ENCODE measurements at regions not wholly inside any gene's neighbourhood (a gene's known extent, or its start where the extent isn't known, plus 50 kb on each side); places are given as distances from the start of the nearest gene placed in this dataset.
A peak's percentile ranks its signal among the peaks of the same experiment; 100 is the strongest.

DNA sequence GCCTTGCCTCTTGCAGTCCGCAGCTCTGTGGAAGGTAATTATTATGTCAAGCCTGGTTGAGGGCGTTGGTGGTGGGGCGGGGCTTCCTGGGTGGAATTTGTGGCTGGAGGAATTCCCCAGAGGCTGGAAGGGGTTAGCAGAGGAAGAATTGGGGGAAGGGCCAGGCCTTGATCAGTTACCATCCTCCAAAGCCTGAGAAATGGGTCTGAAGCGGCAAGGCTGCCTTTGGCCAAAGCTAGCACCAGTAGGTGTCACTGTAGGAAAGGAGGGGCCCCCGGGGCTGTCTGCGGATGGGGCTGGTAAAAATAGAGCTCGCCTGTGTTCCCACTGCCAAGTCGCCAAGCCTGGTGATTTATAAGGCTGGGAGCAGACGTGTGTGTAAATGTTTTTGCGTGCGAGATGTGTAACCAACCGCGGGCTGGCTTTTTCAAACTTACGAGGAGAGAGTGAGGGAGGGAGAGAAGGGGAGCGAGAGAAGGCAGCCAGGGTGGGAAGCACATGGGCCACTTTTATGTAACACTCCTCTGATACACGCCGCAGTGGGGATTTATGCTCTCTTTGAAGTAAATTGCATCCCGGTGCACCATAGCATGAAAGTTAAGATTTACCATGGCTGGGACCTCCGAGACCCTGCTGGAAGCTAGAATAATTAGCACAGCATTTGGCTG lies 367.0 kb downstream of the BCOR start:
- Histone ChIP-seq H3K9me2 (no peaks in the 10 kb centered on the region), H3K4me3 (ENCODE audit: low read depth in 2 of 2, low read length in 1 of 2) (no peak overlapping the region; a peak in 1 of 4 replicates), H2AFZ (ENCODE audit: low read depth) (no peak overlapping the region), H3K9ac (no peak overlapping the region), H3K9me3 (no peaks in the 10 kb centered on the region), H3K4me2 (peak overlapping the region; percentile 37; the same call in 1 of the 2 replicates), H3K79me2 (ENCODE audit: insufficient read depth) (no peaks in the 10 kb centered on the region), H3K27me3 (ENCODE audit: insufficient read depth) (peaks cover 10% of the 10 kb centered on the region; the same call in 1 of the 2 replicates), H3K27ac (ENCODE audit: low read depth in 2 of 2, low read length in 1 of 2) (peak overlapping the region; percentile 20 to 97; a peak in 3 of 4 replicates), H3K36me3 (replicated peaks in 1 of 2; ENCODE audit: control insufficient read depth in 1 of 2, insufficient read depth in 2 of 2, low read length in 1 of 2) (no peaks in the 10 kb centered on the region), H3F3A (replicated peaks; ENCODE audit: insufficient read depth) (peaks cover 1% of the 10 kb centered on the region), H3K4me1 (ENCODE audit: control insufficient read depth in 1 of 2, insufficient read depth in 2 of 2, low read depth in 1 of 2, low read length in 1 of 2) (peaks cover 0 to 63% of the 10 kb centered on the region in 2 experiments; a peak in 2 of 4 replicates), H4K20me1 (ENCODE audit: insufficient read depth) (no peaks in the 10 kb centered on the region)
- ChIA-PET CTCF (interaction anchor here (0.6 to 2.8 kb wide), 19 partner anchors 10 to 925 kb away, joined by 3 to 17 read pairs (median 4); no protein-coding TSS in a partner anchor), POLR2A (interaction anchor here (0.5 to 1.6 kb wide), 12 partner anchors 14 to 755 kb away, joined by 3 to 8 read pairs (median 4); no protein-coding TSS in a partner anchor)
- peak; percentile 63 for DNase-seq
- TF ChIP-seq, protein P1, sequence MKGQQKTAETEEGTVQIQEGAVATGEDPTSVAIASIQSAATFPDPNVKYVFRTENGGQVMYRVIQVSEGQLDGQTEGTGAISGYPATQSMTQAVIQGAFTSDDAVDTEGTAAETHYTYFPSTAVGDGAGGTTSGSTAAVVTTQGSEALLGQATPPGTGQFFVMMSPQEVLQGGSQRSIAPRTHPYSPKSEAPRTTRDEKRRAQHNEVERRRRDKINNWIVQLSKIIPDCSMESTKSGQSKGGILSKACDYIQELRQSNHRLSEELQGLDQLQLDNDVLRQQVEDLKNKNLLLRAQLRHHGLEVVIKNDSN (IDR thresholded peaks at IDR 0.05; ENCODE audit: borderline replicate concordance, low read depth): no peak
- TF ChIP-seq EZH2phosphoT487 (IDR thresholded peaks at IDR 0.05; ENCODE audit: borderline replicate concordance, low read depth) (no peak), RAD21 (IDR thresholded peaks at IDR 0.05; ENCODE audit: low read length) (peak; percentile 78), MXI1 (IDR thresholded peaks at IDR 0.05; ENCODE audit: low read depth, low read length) (peak; percentile 13; the same call in 1 of the 2 replicates), SMC3 (IDR thresholded peaks at IDR 0.05; ENCODE audit: low read depth, low read length) (peak; percentile 64), FOSL2 (IDR thresholded peaks at IDR 0.05; ENCODE audit: borderline replicate concordance, low read depth) (no peak), JUND (IDR thresholded peaks at IDR 0.05) (no peak), GATA2 (CRISPR knock-in tag; IDR thresholded peaks at IDR 0.05) (no peak; the same call in 1 of the 2 replicates), FOXM1 (IDR thresholded peaks at IDR 0.05; ENCODE audit: low read depth) (no peak), POLR2AphosphoS5 (IDR thresholded peaks at IDR 0.05; ENCODE audit: low read depth, low read length) (no peak), MEF2A (IDR thresholded peaks at IDR 0.05; ENCODE audit: borderline replicate concordance, low read depth) (0 out of 2 replicates have a peak, but pooled peaks have one; percentile 16), TAF1 (IDR thresholded peaks at IDR 0.05; ENCODE audit: borderline replicate concordance, low read depth, low read length) (no peak)
- TF ChIP-seq, protein P2, sequence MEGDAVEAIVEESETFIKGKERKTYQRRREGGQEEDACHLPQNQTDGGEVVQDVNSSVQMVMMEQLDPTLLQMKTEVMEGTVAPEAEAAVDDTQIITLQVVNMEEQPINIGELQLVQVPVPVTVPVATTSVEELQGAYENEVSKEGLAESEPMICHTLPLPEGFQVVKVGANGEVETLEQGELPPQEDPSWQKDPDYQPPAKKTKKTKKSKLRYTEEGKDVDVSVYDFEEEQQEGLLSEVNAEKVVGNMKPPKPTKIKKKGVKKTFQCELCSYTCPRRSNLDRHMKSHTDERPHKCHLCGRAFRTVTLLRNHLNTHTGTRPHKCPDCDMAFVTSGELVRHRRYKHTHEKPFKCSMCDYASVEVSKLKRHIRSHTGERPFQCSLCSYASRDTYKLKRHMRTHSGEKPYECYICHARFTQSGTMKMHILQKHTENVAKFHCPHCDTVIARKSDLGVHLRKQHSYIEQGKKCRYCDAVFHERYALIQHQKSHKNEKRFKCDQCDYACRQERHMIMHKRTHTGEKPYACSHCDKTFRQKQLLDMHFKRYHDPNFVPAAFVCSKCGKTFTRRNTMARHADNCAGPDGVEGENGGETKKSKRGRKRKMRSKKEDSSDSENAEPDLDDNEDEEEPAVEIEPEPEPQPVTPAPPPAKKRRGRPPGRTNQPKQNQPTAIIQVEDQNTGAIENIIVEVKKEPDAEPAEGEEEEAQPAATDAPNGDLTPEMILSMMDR (IDR thresholded peaks at IDR 0.05): peak; percentile 72
- TF ChIP-seq, protein P3, sequence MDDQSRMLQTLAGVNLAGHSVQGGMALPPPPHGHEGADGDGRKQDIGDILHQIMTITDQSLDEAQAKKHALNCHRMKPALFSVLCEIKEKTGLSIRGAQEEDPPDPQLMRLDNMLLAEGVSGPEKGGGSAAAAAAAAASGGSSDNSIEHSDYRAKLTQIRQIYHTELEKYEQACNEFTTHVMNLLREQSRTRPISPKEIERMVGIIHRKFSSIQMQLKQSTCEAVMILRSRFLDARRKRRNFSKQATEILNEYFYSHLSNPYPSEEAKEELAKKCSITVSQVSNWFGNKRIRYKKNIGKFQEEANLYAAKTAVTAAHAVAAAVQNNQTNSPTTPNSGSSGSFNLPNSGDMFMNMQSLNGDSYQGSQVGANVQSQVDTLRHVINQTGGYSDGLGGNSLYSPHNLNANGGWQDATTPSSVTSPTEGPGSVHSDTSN (IDR thresholded peaks at IDR 0.05): peak; percentile 69
- TF ChIP-seq, protein P4, sequence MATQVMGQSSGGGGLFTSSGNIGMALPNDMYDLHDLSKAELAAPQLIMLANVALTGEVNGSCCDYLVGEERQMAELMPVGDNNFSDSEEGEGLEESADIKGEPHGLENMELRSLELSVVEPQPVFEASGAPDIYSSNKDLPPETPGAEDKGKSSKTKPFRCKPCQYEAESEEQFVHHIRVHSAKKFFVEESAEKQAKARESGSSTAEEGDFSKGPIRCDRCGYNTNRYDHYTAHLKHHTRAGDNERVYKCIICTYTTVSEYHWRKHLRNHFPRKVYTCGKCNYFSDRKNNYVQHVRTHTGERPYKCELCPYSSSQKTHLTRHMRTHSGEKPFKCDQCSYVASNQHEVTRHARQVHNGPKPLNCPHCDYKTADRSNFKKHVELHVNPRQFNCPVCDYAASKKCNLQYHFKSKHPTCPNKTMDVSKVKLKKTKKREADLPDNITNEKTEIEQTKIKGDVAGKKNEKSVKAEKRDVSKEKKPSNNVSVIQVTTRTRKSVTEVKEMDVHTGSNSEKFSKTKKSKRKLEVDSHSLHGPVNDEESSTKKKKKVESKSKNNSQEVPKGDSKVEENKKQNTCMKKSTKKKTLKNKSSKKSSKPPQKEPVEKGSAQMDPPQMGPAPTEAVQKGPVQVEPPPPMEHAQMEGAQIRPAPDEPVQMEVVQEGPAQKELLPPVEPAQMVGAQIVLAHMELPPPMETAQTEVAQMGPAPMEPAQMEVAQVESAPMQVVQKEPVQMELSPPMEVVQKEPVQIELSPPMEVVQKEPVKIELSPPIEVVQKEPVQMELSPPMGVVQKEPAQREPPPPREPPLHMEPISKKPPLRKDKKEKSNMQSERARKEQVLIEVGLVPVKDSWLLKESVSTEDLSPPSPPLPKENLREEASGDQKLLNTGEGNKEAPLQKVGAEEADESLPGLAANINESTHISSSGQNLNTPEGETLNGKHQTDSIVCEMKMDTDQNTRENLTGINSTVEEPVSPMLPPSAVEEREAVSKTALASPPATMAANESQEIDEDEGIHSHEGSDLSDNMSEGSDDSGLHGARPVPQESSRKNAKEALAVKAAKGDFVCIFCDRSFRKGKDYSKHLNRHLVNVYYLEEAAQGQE (IDR thresholded peaks at IDR 0.05; ENCODE audit: low read depth, low read length): no peak
- TF ChIP-seq, protein P5, sequence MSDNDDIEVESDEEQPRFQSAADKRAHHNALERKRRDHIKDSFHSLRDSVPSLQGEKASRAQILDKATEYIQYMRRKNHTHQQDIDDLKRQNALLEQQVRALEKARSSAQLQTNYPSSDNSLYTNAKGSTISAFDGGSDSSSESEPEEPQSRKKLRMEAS (IDR thresholded peaks at IDR 0.05; ENCODE audit: low read depth): peak; percentile 23; the same call in 1 of the 2 replicates
- TF ChIP-seq, protein P6, sequence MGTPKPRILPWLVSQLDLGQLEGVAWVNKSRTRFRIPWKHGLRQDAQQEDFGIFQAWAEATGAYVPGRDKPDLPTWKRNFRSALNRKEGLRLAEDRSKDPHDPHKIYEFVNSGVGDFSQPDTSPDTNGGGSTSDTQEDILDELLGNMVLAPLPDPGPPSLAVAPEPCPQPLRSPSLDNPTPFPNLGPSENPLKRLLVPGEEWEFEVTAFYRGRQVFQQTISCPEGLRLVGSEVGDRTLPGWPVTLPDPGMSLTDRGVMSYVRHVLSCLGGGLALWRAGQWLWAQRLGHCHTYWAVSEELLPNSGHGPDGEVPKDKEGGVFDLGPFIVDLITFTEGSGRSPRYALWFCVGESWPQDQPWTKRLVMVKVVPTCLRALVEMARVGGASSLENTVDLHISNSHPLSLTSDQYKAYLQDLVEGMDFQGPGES (IDR thresholded peaks at IDR 0.05; ENCODE audit: low read depth, low read length): no peak
- 17% methylated on average over 19 of the region's 19 CpGs for WGBS (ENCODE audit: low lambda C conversion rate)
